GM12878 (cell line): ENCODE measurements at regions not wholly inside any gene's neighbourhood (a gene's known extent, or its start where the extent isn't known, plus 50 kb on each side); places are given as distances from the start of the nearest gene placed in this dataset.

Experiments
- ATAC-seq: fragments of 200-7000 bp; cut with Tn5 transposase; 3 replicates; pipeline ENCODE4 v1.9.1; 2020; ENCODE audit warnings: mild to moderate bottlenecking, moderate library complexity
- BruUV-seq: library from RNA; stranded (reverse); fragments of 400-500 nt; replicated peaks from 2 replicates; lab custom pipeline; 2021; lab: Mats Ljungman, UMichigan
- CTCF ChIA-PET: fragments of 300-600 bp; sonication (Branson Sonifier 250); formaldehyde crosslinking; extraction: SDS; loops from one replicate; lab custom pipeline; 2021; ENCODE audit warnings: inconsistent platforms; lab: Yijun Ruan, JAX
- POLR2A ChIA-PET: fragments of 350-600 bp; formaldehyde crosslinking; extraction: SDS; loops from one replicate; lab custom pipeline; 2021; ENCODE audit warnings: inconsistent platforms; lab: Charles Lee
- RAD21 ChIA-PET: fragments of 300-600 bp; sonication (Branson Sonifier 250); formaldehyde crosslinking; loops from one replicate; lab custom pipeline; 2023; ENCODE audit warnings: antibody characterized with exemption; ENCODE audit not compliant: unreplicated experiment; lab: Charles Lee
- SMC1A ChIA-PET: fragments of 300-600 bp; sonication (Branson Sonifier 250); formaldehyde crosslinking; loops from one replicate; lab custom pipeline; 2023; ENCODE audit not compliant: unreplicated experiment, uncharacterized antibody; lab: Charles Lee
- DNase-seq: peaks from one replicate; pipeline ENCODE4 v3.0.0-alpha.2; 2011; ENCODE audit warnings: low read depth, low spot score
- FAIRE-seq: peaks from 3 replicates; lab custom pipeline; 2011; peaks lifted over from hg19 to GRCh38; lab: Jason Lieb, UNC
- H2AFZ ChIP-seq: 2 replicates; pipeline ENCODE4 v1.6.0; 2011; ENCODE audit warnings: low read depth, low read length, control low read depth; ENCODE audit not compliant: control insufficient read depth
- H3K27ac ChIP-seq: 2 replicates; pipeline ENCODE4 v1.5.1; 2011; ENCODE audit warnings: control low read depth; ENCODE audit not compliant: control insufficient read depth, insufficient read depth
- H3K27me3 ChIP-seq, 2 experiments: replicated peaks in 1 of 2; 2 replicates each; pipeline versions ENCODE4 v1.6.0 to v1.6.1; 2011; ENCODE audit warnings: low read length in 1 of 2; ENCODE audit not compliant: control insufficient read depth in 2 of 2, insufficient read depth in 2 of 2
- H3K36me3 ChIP-seq, 2 experiments: 2 replicates each; pipeline ENCODE4 v1.5.1; 2011; ENCODE audit warnings: low read length in 1 of 2; ENCODE audit not compliant: control insufficient read depth in 2 of 2, insufficient read depth in 2 of 2
- H3K4me1 ChIP-seq: 2 replicates; pipeline ENCODE4 v1.6.1; 2011; ENCODE audit warnings: mild to moderate bottlenecking, low read length, moderate library complexity, mixed read lengths; ENCODE audit not compliant: control insufficient read depth, insufficient read depth
- H3K4me2 ChIP-seq: 2 replicates; pipeline ENCODE4 v1.6.0; 2011; ENCODE audit warnings: control low read depth; ENCODE audit not compliant: control insufficient read depth, insufficient read depth
- H3K4me3 ChIP-seq: fragments of 200-600 bp; sonication (generic); 2 replicates; pipeline ENCODE4 v1.5.1; 2016
- H3K79me2 ChIP-seq: 2 replicates; pipeline ENCODE4 v1.6.0; 2011; ENCODE audit warnings: low read length; ENCODE audit not compliant: control insufficient read depth, insufficient read depth
- H3K9ac ChIP-seq: 2 replicates; pipeline ENCODE4 v1.8.0; 2011; ENCODE audit warnings: low read length, control low read depth, mixed read lengths; ENCODE audit not compliant: control insufficient read depth, insufficient read depth
- H3K9me3 ChIP-seq: replicated peaks from 3 replicates; pipeline ENCODE4 v1.5.1; 2011; ENCODE audit warnings: mild to moderate bottlenecking, low read length; ENCODE audit not compliant: control insufficient read depth, insufficient read depth
- H4K20me1 ChIP-seq: 2 replicates; pipeline ENCODE4 v1.6.0; 2011; ENCODE audit not compliant: control insufficient read depth, insufficient read depth
- BRCA1 ChIP-seq: IDR thresholded peaks from 2 replicates; pipeline ENCODE4 v1.6.1; 2011; ENCODE audit warnings: low read depth, low read length, improper control_type of control experiment
- GATAD2B ChIP-seq: fragments of 450-650 bp; conservative IDR thresholded peaks from 2 replicates; pipeline ENCODE4 v1.6.1; 2017; ENCODE audit warnings: low read depth, mild to moderate bottlenecking, moderate library complexity
- JUNB ChIP-seq: IDR thresholded peaks from 2 replicates; pipeline ENCODE4 v1.6.1; 2016; ENCODE audit warnings: antibody characterized with exemption, mild to moderate bottlenecking
- NR2F1 ChIP-seq: fragments of 450-650 bp; conservative IDR thresholded peaks from 2 replicates; pipeline ENCODE4 v1.6.1; 2017; ENCODE audit warnings: mild to moderate bottlenecking
- RELA ChIP-seq: fragments of 450-650 bp; IDR thresholded peaks from 2 replicates; pipeline ENCODE4 v1.8.0; 2014; ENCODE audit warnings: borderline replicate concordance; ENCODE audit not compliant: partially characterized antibody
- SIN3A ChIP-seq: IDR thresholded peaks from 2 replicates; pipeline ENCODE4 v1.6.1; 2012; ENCODE audit warnings: low read depth, low read length, improper control_type of control experiment
- TCF12 ChIP-seq: IDR thresholded peaks from 2 replicates; pipeline ENCODE4 v1.6.1; 2011; ENCODE audit warnings: low read depth, mild to moderate bottlenecking, low read length
- ZSCAN29 ChIP-seq: fragments of 450-650 bp; IDR thresholded peaks from 2 replicates; pipeline ENCODE4 v1.6.1; 2017; ENCODE audit warnings: mild to moderate bottlenecking, moderate library complexity
- WGBS: methylation state at CpG from one replicate; pipeline ENCODE4 v1.1.6; 2016; ENCODE audit warnings: low lambda C conversion rate; ENCODE audit not compliant: insufficient replicate concordance, insufficient coverage; ENCODE audit errors: missing lambda C conversion rate; 5-methylcytosine and 5-hydroxymethylcytosine counted together
- in situ Hi-C: fragments of 300-500 bp; cut with MboI; formaldehyde crosslinking; loops from 9 replicates; pipeline ENCODE4 v1.14.3; 2018; ENCODE audit warnings: mixed read lengths
- intact Hi-C: fragments of 100-400 bp; cut with micrococcal nuclease; formaldehyde crosslinking; loops from one replicate; pipeline ENCODE4 v1.14.2; 2022; ENCODE audit not compliant: unreplicated experiment
- TF ChIP-seq, protein P1 (sequence below): fragments of 450-650 bp; IDR thresholded peaks from 2 replicates; pipeline ENCODE4 v1.6.1; 2017; ENCODE audit warnings: mild to moderate bottlenecking, low read depth, inconsistent platforms; ENCODE audit not compliant: poor library complexity, severe bottlenecking
- TF ChIP-seq, protein P2 (sequence below): fragments of 450-650 bp; IDR thresholded peaks from 2 replicates; pipeline ENCODE4 v1.6.1; 2018; ENCODE audit warnings: borderline replicate concordance, mild to moderate bottlenecking; ENCODE audit not compliant: partially characterized antibody
- TF ChIP-seq, protein P3 (sequence below): fragments of 450-650 bp; formaldehyde crosslinking; IDR thresholded peaks from 2 replicates; pipeline ENCODE4 v1.4.0; 2022; ENCODE audit warnings: mild to moderate bottlenecking, moderate library complexity

GRCh38 chr4:36753048-36753447 is 471.6 kb downstream of the DTHD1 start (continued):
- TF ChIP-seq, protein P1, sequence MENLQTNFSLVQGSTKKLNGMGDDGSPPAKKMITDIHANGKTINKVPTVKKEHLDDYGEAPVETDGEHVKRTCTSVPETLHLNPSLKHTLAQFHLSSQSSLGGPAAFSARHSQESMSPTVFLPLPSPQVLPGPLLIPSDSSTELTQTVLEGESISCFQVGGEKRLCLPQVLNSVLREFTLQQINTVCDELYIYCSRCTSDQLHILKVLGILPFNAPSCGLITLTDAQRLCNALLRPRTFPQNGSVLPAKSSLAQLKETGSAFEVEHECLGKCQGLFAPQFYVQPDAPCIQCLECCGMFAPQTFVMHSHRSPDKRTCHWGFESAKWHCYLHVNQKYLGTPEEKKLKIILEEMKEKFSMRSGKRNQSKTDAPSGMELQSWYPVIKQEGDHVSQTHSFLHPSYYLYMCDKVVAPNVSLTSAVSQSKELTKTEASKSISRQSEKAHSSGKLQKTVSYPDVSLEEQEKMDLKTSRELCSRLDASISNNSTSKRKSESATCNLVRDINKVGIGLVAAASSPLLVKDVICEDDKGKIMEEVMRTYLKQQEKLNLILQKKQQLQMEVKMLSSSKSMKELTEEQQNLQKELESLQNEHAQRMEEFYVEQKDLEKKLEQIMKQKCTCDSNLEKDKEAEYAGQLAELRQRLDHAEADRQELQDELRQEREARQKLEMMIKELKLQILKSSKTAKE, result no peak
- no peak for TF ChIP-seq NR2F1
- TF ChIP-seq, protein P2, sequence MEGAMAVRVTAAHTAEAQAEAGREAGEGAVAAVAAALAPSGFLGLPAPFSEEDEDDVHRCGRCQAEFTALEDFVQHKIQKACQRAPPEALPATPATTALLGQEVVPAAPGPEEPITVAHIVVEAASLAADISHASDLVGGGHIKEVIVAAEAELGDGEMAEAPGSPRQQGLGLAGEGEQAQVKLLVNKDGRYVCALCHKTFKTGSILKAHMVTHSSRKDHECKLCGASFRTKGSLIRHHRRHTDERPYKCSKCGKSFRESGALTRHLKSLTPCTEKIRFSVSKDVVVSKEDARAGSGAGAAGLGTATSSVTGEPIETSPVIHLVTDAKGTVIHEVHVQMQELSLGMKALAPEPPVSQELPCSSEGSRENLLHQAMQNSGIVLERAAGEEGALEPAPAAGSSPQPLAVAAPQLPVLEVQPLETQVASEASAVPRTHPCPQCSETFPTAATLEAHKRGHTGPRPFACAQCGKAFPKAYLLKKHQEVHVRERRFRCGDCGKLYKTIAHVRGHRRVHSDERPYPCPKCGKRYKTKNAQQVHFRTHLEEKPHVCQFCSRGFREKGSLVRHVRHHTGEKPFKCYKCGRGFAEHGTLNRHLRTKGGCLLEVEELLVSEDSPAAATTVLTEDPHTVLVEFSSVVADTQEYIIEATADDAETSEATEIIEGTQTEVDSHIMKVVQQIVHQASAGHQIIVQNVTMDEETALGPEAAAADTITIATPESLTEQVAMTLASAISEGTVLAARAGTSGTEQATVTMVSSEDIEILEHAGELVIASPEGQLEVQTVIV, result no peak

DNA sequence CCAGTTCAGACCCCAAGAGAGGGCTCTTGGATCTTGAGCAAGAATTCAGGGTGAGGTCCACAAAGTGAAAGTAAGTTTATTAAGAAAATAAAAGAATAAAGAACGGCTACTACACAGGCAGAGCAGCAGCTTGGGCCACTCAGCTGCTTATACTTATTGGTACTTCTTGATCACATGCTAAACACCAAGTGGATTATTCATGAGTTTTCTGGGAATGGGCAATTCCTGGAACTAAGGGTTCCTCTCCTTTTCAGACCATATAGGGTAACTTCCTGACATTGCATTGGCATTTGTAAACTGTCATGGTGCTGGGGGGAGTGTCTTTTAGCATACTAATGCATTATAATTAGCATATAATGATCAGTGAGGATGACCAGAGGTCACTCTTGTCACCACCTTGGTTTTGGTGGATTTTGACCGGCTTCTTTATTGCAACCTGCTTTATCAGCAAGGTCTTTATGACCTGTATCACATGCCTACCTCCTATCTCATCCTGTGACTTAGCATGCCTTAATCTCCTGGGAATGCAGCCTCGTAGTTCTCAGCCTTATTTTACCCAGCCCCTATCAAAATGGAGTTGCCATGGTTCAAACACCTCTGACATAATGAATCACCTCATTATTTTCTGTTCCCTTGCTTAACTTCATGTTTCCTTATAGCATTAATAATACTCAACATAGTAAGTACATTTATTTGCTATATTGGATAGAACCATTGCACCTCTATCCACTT is 476.3 kb downstream of the DTHD1 start:
- Histone ChIP-seq H3K9me3 (no peaks in the 10 kb centered on the region), H3K27me3 (no peaks in the 10 kb centered on the region), H3K4me2 (no peak overlapping the region), H3K27ac (no peak overlapping the region), H4K20me1 (no peaks in the 10 kb centered on the region), H3K4me1 (no peaks in the 10 kb centered on the region), H3K9ac (no peak overlapping the region), H3K79me2 (no peaks in the 10 kb centered on the region), H3K36me3 (no peaks in the 10 kb centered on the region), H2AFZ (no peak overlapping the region), H3K4me3 (no peak overlapping the region)
- intact Hi-C loops (no loop called here), in situ Hi-C loops (no loop called here)
- FAIRE-seq, result no peak
- TF ChIP-seq ZSCAN29 (no peak), GATAD2B (no peak), SIN3A (no peak), TCF12 (no peak), RELA (no peak), BRCA1 (no peak), JUNB (no peak)
- TF ChIP-seq, protein P3, sequence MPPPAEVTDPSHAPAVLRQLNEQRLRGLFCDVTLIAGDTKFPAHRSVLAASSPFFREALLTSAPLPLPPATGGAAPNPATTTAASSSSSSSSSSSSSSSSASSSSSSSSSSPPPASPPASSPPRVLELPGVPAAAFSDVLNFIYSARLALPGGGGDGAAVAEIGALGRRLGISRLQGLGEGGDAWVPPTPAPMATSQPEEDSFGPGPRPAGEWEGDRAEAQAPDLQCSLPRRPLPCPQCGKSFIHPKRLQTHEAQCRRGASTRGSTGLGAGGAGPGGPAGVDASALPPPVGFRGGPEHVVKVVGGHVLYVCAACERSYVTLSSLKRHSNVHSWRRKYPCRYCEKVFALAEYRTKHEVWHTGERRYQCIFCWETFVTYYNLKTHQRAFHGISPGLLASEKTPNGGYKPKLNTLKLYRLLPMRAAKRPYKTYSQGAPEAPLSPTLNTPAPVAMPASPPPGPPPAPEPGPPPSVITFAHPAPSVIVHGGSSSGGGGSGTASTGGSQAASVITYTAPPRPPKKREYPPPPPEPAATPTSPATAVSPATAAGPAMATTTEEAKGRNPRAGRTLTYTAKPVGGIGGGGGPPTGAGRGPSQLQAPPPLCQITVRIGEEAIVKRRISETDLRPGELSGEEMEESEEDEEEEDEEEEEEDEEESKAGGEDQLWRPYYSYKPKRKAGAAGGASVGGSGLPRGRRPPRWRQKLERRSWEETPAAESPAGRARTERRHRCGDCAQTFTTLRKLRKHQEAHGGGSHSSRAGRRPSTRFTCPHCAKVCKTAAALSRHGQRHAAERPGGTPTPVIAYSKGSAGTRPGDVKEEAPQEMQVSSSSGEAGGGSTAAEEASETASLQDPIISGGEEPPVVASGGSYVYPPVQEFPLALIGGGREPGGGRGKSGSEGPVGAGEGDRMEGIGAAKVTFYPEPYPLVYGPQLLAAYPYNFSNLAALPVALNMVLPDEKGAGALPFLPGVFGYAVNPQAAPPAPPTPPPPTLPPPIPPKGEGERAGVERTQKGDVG (CRISPR knock-in tag), result no peak
- TF ChIP-seq, protein P1, result no peak
- ATAC-seq, result no peak
- CTCF ChIA-PET, result no interaction called here
- SMC1A ChIA-PET, result no interaction called here
- RAD21 ChIA-PET, result no interaction called here
- 24% methylated on average over 3 of the region's 3 CpGs for WGBS
- POLR2A ChIA-PET, result no interaction called here
- DNase-seq, result no peak
- no TSS peak for BruUV-seq
